HCT116 (cell line): ENCODE measurements at regions not wholly inside any gene's neighbourhood (a gene's known extent, or its start where the extent isn't known, plus 50 kb on each side); places are given as distances from the start of the nearest gene placed in this dataset.

Source experiments
- ATAC-seq: fragments of 200-7000 bp; cut with Tn5 transposase; 2 replicates; pipeline ENCODE4 v1.9.1; 2020; ENCODE audit warnings: mild to moderate bottlenecking, moderate library complexity
- BruUV-seq: library from RNA; stranded (reverse); fragments of 400-500 nt; replicated peaks from 2 replicates; lab custom pipeline; 2021; lab: Mats Ljungman, UMichigan
- CTCF ChIA-PET: fragments of 300-600 bp; sonication (Branson Sonifier 250); formaldehyde crosslinking; loops from one replicate; lab custom pipeline; 2021; ENCODE audit warnings: antibody characterized with exemption; lab: Charles Lee
- POLR2A ChIA-PET: fragments of 300-600, 350-600 bp; sonication (Branson Sonifier 250); formaldehyde crosslinking; loops from one replicate; lab custom pipeline; 2021; ENCODE audit warnings: antibody characterized with exemption; lab: Charles Lee
- RAD21 ChIA-PET, 2 experiments: fragments of 300-600 bp; sonication (Branson Sonifier 250); formaldehyde crosslinking; loops; one replicate each; lab custom pipeline; 2023; ENCODE audit warnings: low total read pairs in 2 of 2; ENCODE audit not compliant: uncharacterized antibody in 2 of 2, unreplicated experiment in 2 of 2, low non-redundant PET in 1 of 2; lab: Charles Lee
- DNase-seq: peaks from one replicate; pipeline ENCODE4 v3.0.0-alpha.2; 2010; ENCODE audit warnings: low read depth, low spot score
- H2AFZ ChIP-seq: fragments of 200-600 bp; shearing (Covaris generic), sonication (generic); 2 replicates; pipeline ENCODE4 v1.6.1; 2017; ENCODE audit warnings: low read depth, mixed run types, mixed read lengths, antibody characterized with exemption, low read length; ENCODE audit not compliant: poor library complexity, severe bottlenecking
- H3K27ac ChIP-seq: 2 replicates; pipeline ENCODE4 v1.5.1; 2012; ENCODE audit warnings: low read depth, low read length
- H3K27me3 ChIP-seq: fragments of 200-600 bp; sonication (generic); 2 replicates; pipeline ENCODE4 v1.6.1; 2016; ENCODE audit warnings: mixed run types, low read length, mixed read lengths; ENCODE audit not compliant: insufficient read depth
- H3K36me3 ChIP-seq, 2 experiments: fragments of 200-500 bp in 1 of 2; fragments of 200-600 bp in 1 of 2; sonication (Bioruptor generic) in 1 of 2; sonication (generic) in 1 of 2; 2 replicates each; pipeline versions ENCODE4 v1.5.1 to v1.6.1; 2014 to 2016; ENCODE audit warnings: low read length in 2 of 2, inconsistent platforms in 1 of 2, mixed read lengths in 1 of 2, mixed run types in 1 of 2; ENCODE audit not compliant: insufficient read depth in 2 of 2, control insufficient read depth in 1 of 2
- H3K4me1 ChIP-seq, 2 experiments: fragments of 200-600 bp in 1 of 2; sonication (generic) in 1 of 2; 2 replicates each; pipeline versions ENCODE4 v1.5.1 to v1.6.1; 2012 to 2017; ENCODE audit warnings: low read length in 2 of 2, inconsistent platforms in 1 of 2, mild to moderate bottlenecking in 1 of 2, mixed read lengths in 1 of 2, mixed run types in 1 of 2, moderate library complexity in 1 of 2; ENCODE audit not compliant: insufficient read depth in 2 of 2, control insufficient read depth in 1 of 2
- H3K4me2 ChIP-seq: fragments of 200-600 bp; sonication (generic); 2 replicates; pipeline ENCODE4 v1.6.1; 2017; ENCODE audit warnings: mixed run types, low read length, mixed read lengths
- H3K4me3 ChIP-seq, 2 experiments: fragments of 200-600 bp in 1 of 2; sonication (generic) in 1 of 2; replicated peaks in 1 of 2; 2 replicates each; pipeline ENCODE4 v1.5.1; 2011 to 2016; ENCODE audit warnings: low read length in 2 of 2, control low read depth in 1 of 2, low read depth in 1 of 2, mild to moderate bottlenecking in 1 of 2, mixed read lengths in 1 of 2, mixed run types in 1 of 2
- H3K79me2 ChIP-seq: fragments of 200-600 bp; sonication (generic); 2 replicates; pipeline ENCODE4 v1.6.1; 2017; ENCODE audit warnings: mild to moderate bottlenecking, mixed run types, low read length, moderate library complexity, mixed read lengths; ENCODE audit not compliant: insufficient read depth
- H3K9ac ChIP-seq: fragments of 200-600 bp; sonication (generic); 2 replicates; pipeline ENCODE4 v1.6.1; 2016; ENCODE audit warnings: low read length, mixed read lengths
- H3K9me2 ChIP-seq: fragments of 200-600 bp; sonication (generic), shearing (Covaris generic); 2 replicates; pipeline ENCODE4 v1.6.1; 2017; ENCODE audit warnings: mixed run types, mild to moderate bottlenecking, moderate library complexity; ENCODE audit not compliant: insufficient read depth
- H3K9me3 ChIP-seq, 2 experiments: fragments of 200-500 bp in 1 of 2; fragments of 200-600 bp in 1 of 2; sonication (Bioruptor generic) in 1 of 2; sonication (generic) in 1 of 2; 2 replicates each; pipeline ENCODE4 v1.6.1; 2014 to 2017; ENCODE audit warnings: low read length in 2 of 2, mixed read lengths in 2 of 2, inconsistent platforms in 1 of 2, low read depth in 1 of 2, mild to moderate bottlenecking in 1 of 2, mixed run types in 1 of 2, moderate library complexity in 1 of 2; ENCODE audit not compliant: control insufficient read depth in 1 of 2, insufficient read depth in 1 of 2
- H4K20me1 ChIP-seq: fragments of 200-600 bp; sonication (generic), shearing (Covaris generic); 2 replicates; pipeline ENCODE4 v1.6.1; 2017; ENCODE audit warnings: mixed run types, mild to moderate bottlenecking, moderate library complexity; ENCODE audit not compliant: insufficient read depth
- CBX3 ChIP-seq: IDR thresholded peaks from 2 replicates; pipeline ENCODE4 v1.6.1; 2012; ENCODE audit warnings: low read depth
- CEBPB ChIP-seq: IDR thresholded peaks from 2 replicates; pipeline ENCODE4 v1.6.1; 2012; ENCODE audit warnings: low read depth
- EGR1 ChIP-seq: IDR thresholded peaks from 2 replicates; pipeline ENCODE4 v1.6.1; 2012; ENCODE audit warnings: low read depth
- EZH2 ChIP-seq: fragments of 200-600 bp; sonication (generic); IDR thresholded peaks from 2 replicates; pipeline ENCODE4 v1.6.1; 2017; ENCODE audit warnings: antibody characterized with exemption, mixed run types
- EZH2phosphoT487 ChIP-seq: fragments of 200-600 bp; IDR thresholded peaks from 2 replicates; pipeline ENCODE4 v1.6.1; 2018; ENCODE audit warnings: antibody characterized with exemption, borderline replicate concordance
- JUND ChIP-seq: IDR thresholded peaks from 2 replicates; pipeline ENCODE4 v1.6.1; 2012
- POLR2AphosphoS5 ChIP-seq: IDR thresholded peaks from 2 replicates; pipeline ENCODE4 v1.6.1; 2011; ENCODE audit warnings: mild to moderate bottlenecking, low read depth, low read length, moderate library complexity
- RAD21 ChIP-seq: IDR thresholded peaks from 2 replicates; pipeline ENCODE4 v1.6.1; 2012; ENCODE audit warnings: low read depth, mild to moderate bottlenecking
- SP1 ChIP-seq: IDR thresholded peaks from 2 replicates; pipeline ENCODE4 v1.6.1; 2012; ENCODE audit warnings: low read depth
- SRF ChIP-seq: IDR thresholded peaks from 2 replicates; pipeline ENCODE4 v1.6.1; 2012; ENCODE audit warnings: low read depth
- ZFX ChIP-seq: fragments of 450-650 bp; IDR thresholded peaks from 2 replicates; pipeline ENCODE4 v1.6.1; 2017
- ZNF274 ChIP-seq: fragments of 200-500 bp; sonication (Bioruptor generic); IDR thresholded peaks from 2 replicates; pipeline ENCODE4 v1.6.1; 2014; ENCODE audit warnings: mild to moderate bottlenecking, low read depth, low read length, inconsistent platforms
- intact Hi-C: fragments of 100-400 bp; cut with micrococcal nuclease; formaldehyde crosslinking; loops from 2 replicates; pipeline ENCODE4 v1.10.0; 2022
- TF ChIP-seq, protein P1 (sequence below): IDR thresholded peaks from 2 replicates; pipeline ENCODE4 v1.6.1; 2011; ENCODE audit warnings: mild to moderate bottlenecking, low read length, moderate library complexity; ENCODE audit not compliant: insufficient replicate concordance; ENCODE audit errors: extremely low read depth
- TF ChIP-seq, protein P2 (sequence below), 3 experiments: fragments of 200-600 bp in 1 of 3; sonication (generic) in 1 of 3; IDR thresholded peaks in 2 of 3; conservative IDR thresholded peaks in 1 of 3; 2 replicates each; pipeline ENCODE4 v1.5.1; 2012 to 2017; ENCODE audit warnings: low read depth in 2 of 3, low read length in 2 of 3, antibody characterized with exemption in 1 of 3, borderline replicate concordance in 1 of 3, control low read depth in 1 of 3, mild to moderate bottlenecking in 1 of 3, mixed read lengths in 1 of 3, mixed run types in 1 of 3, moderate library complexity in 1 of 3; ENCODE audit not compliant: insufficient read depth in 1 of 3
- TF ChIP-seq, protein P3 (sequence below): IDR thresholded peaks from 2 replicates; pipeline ENCODE4 v1.6.1; 2012

DNA sequence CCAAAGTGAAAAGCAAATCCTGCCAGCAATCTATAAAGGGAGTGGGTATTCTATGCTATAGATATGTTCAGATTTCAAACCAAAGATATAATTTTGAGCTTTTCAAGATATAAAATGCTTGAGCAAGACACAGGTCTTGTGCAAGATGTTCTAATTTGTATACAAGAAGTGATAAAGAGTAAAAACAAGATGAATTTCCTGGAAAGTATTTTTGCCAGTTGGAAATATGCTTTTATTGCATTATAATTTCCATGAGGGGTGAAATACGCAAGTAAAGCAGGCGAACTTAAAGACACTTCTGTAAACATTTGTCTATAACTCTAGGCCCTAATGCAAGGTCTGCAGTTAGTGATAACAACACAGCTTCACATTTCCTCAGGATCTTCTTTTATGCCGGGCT lies 640.5 kb downstream of the TMEM182 start:
- no peak overlapping the region for H3K9ac ChIP-seq
- intact Hi-C loops, result no loop called here
- H3K36me3 ChIP-seq, result no peaks in the 10 kb centered on the region
- no peaks in the 10 kb centered on the region for H4K20me1 ChIP-seq
- ChIA-PET POLR2A (no interaction called here), CTCF (no interaction called here), RAD21 (no interaction called here)
- H3K9me3 ChIP-seq, result peaks cover 4 to 15% of the 10 kb centered on the region in 2 experiments; a peak in 2 of 4 replicates
- no peak for ATAC-seq
- DNase-seq, result no peak
- no peaks in the 10 kb centered on the region for H3K27me3 ChIP-seq
- H3K9me2 ChIP-seq, result no peaks in the 10 kb centered on the region
- no TSS peak for BruUV-seq
- no peak overlapping the region for H3K4me2 ChIP-seq
- H3K79me2 ChIP-seq, result no peaks in the 10 kb centered on the region
- no peak overlapping the region for H3K4me3 ChIP-seq
- H3K27ac ChIP-seq, result no peak overlapping the region
- no peaks in the 10 kb centered on the region for H3K4me1 ChIP-seq
- H2AFZ ChIP-seq, result no peak overlapping the region
- TF ChIP-seq POLR2AphosphoS5, result no peak
- TF ChIP-seq CBX3, result no peak
- TF ChIP-seq EZH2, result no peak
- TF ChIP-seq, protein P1, sequence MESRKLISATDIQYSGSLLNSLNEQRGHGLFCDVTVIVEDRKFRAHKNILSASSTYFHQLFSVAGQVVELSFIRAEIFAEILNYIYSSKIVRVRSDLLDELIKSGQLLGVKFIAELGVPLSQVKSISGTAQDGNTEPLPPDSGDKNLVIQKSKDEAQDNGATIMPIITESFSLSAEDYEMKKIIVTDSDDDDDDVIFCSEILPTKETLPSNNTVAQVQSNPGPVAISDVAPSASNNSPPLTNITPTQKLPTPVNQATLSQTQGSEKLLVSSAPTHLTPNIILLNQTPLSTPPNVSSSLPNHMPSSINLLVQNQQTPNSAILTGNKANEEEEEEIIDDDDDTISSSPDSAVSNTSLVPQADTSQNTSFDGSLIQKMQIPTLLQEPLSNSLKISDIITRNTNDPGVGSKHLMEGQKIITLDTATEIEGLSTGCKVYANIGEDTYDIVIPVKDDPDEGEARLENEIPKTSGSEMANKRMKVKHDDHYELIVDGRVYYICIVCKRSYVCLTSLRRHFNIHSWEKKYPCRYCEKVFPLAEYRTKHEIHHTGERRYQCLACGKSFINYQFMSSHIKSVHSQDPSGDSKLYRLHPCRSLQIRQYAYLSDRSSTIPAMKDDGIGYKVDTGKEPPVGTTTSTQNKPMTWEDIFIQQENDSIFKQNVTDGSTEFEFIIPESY, result no peak
- TF ChIP-seq JUND, result no peak
- TF ChIP-seq ZFX, result no peak
- TF ChIP-seq, protein P2, sequence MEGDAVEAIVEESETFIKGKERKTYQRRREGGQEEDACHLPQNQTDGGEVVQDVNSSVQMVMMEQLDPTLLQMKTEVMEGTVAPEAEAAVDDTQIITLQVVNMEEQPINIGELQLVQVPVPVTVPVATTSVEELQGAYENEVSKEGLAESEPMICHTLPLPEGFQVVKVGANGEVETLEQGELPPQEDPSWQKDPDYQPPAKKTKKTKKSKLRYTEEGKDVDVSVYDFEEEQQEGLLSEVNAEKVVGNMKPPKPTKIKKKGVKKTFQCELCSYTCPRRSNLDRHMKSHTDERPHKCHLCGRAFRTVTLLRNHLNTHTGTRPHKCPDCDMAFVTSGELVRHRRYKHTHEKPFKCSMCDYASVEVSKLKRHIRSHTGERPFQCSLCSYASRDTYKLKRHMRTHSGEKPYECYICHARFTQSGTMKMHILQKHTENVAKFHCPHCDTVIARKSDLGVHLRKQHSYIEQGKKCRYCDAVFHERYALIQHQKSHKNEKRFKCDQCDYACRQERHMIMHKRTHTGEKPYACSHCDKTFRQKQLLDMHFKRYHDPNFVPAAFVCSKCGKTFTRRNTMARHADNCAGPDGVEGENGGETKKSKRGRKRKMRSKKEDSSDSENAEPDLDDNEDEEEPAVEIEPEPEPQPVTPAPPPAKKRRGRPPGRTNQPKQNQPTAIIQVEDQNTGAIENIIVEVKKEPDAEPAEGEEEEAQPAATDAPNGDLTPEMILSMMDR (IDR thresholded peaks at IDR 0.05 in 2 of 3, conservative IDR thresholded peaks at IDR 0.05 in 1 of 3; ENCODE audit: borderline replicate concordance in 1 of 3, insufficient read depth in 1 of 3, low read depth in 2 of 3, low read length in 2 of 3), result no peak
- TF ChIP-seq CEBPB, result no peak
- TF ChIP-seq, protein P3, sequence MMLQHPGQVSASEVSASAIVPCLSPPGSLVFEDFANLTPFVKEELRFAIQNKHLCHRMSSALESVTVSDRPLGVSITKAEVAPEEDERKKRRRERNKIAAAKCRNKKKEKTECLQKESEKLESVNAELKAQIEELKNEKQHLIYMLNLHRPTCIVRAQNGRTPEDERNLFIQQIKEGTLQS, result no peak
- TF ChIP-seq EGR1, result no peak
- TF ChIP-seq SRF, result no peak
- no peak for TF ChIP-seq ZNF274
- no peak for TF ChIP-seq EZH2phosphoT487
- no peak for TF ChIP-seq SP1
- no peak for TF ChIP-seq RAD21
